Tibial nerve (tissue), 4 donors: ENCODE measurements at regions not wholly inside any gene's neighbourhood (a gene's known extent, or its start where the extent isn't known, plus 50 kb on each side); places are given as distances from the start of the nearest gene placed in this dataset.

Source experiments
- EP300 ChIP-seq, 2 donors: sonication (generic); formaldehyde crosslinking; IDR thresholded peaks; one replicate each; pipeline ENCODE4 v1.6.1; 2017; ENCODE audit warnings: antibody characterized with exemption in 2 of 2, mild to moderate bottlenecking in 1 of 2
- POLR2A ChIP-seq, 2 donors: fragments of 450-650 bp; IDR thresholded peaks; one replicate each; pipeline ENCODE4 v1.6.1; 2017; ENCODE audit warnings: antibody characterized with exemption in 2 of 2, mild to moderate bottlenecking in 2 of 2, moderate library complexity in 2 of 2
- TF ChIP-seq, protein P1 (sequence below), 5 experiments: fragments of 200-600 bp in 3 of 5; fragments of 450-650 bp in 2 of 5; sonication (generic) in 3 of 5; IDR thresholded peaks; one replicate each; pipeline ENCODE4 v1.5.1; 2016 to 2019; ENCODE audit warnings: antibody characterized with exemption in 5 of 5, mild to moderate bottlenecking in 3 of 5, moderate library complexity in 2 of 5

DNA sequence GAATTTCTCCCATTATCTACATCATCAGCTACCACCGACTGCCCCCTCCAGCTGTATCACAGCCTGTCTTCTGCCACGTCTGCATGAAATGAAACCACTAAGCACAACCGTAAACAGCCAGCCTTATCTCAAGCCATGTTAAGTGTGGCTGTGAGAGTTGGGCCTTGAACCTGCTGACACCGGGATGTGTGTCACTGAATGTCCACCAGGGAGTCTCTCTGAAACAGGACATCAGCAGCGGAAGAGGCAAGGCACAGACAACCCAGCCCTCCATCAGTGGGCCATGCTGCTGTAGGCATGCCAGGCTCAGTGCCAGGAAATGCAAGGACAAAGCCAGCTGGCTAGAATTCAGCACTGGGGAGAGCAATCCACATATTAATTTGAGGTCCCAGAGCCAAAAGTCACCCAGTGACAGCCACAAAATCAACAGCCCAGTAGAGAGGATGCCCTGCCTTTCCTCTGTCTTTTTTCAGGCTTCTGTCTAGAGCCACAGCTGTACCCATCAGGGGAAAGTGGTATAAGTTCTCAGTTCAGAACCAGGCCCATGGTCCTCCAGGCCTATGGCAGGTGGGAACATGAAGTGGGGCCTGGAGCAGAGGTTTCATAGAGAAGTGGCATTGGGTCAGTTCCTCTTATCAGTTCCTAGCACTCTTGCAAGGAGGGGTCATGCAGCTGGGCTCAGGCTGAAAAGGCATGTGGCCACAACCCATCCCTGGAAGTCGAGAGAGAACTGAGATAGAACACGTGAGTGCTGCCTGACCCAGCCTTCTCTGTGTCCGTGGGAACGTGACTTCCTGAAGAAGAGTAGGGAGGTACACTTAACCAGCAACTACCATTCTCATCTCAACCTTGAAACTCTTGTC is 199.4 kb downstream of the ESM1 start:
- TF ChIP-seq, protein P1, sequence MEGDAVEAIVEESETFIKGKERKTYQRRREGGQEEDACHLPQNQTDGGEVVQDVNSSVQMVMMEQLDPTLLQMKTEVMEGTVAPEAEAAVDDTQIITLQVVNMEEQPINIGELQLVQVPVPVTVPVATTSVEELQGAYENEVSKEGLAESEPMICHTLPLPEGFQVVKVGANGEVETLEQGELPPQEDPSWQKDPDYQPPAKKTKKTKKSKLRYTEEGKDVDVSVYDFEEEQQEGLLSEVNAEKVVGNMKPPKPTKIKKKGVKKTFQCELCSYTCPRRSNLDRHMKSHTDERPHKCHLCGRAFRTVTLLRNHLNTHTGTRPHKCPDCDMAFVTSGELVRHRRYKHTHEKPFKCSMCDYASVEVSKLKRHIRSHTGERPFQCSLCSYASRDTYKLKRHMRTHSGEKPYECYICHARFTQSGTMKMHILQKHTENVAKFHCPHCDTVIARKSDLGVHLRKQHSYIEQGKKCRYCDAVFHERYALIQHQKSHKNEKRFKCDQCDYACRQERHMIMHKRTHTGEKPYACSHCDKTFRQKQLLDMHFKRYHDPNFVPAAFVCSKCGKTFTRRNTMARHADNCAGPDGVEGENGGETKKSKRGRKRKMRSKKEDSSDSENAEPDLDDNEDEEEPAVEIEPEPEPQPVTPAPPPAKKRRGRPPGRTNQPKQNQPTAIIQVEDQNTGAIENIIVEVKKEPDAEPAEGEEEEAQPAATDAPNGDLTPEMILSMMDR (IDR thresholded peaks at IDR 0.05): no peak
- TF ChIP-seq POLR2A (IDR thresholded peaks at IDR 0.05) (no peak), EP300 (IDR thresholded peaks at IDR 0.05) (peak in 1 of 2 donors; percentile 61)
